Muscle of leg (tissue), 3 donors: ENCODE measurements at regions not wholly inside any gene's neighbourhood (a gene's known extent, or its start where the extent isn't known, plus 50 kb on each side); places are given as distances from the start of the nearest gene placed in this dataset.

ENCODE experiments used
- DNase-seq: peaks from one replicate; pipeline ENCODE4 v3.0.0; 2013
- H3K27ac ChIP-seq: one replicate; pipeline ENCODE4 v1.5.1; 2013; ENCODE audit warnings: mild to moderate bottlenecking, low read length, control low read depth
- H3K27me3 ChIP-seq: one replicate; pipeline ENCODE4 v1.6.1; 2013; ENCODE audit warnings: low read length; ENCODE audit not compliant: control insufficient read depth, insufficient read depth
- H3K36me3 ChIP-seq: one replicate; pipeline ENCODE4 v1.6.1; 2013; ENCODE audit warnings: low read length; ENCODE audit not compliant: control insufficient read depth, insufficient read depth
- H3K4me1 ChIP-seq: one replicate; pipeline ENCODE4 v1.6.1; 2013; ENCODE audit warnings: low read length; ENCODE audit not compliant: control insufficient read depth, insufficient read depth
- H3K4me3 ChIP-seq: one replicate; pipeline ENCODE4 v1.5.1; 2013; ENCODE audit warnings: low read length, control low read depth
- H3K9me3 ChIP-seq: replicated peaks from 2 replicates; pipeline ENCODE4 v1.6.1; 2013; ENCODE audit warnings: low read depth, low read length; ENCODE audit not compliant: control insufficient read depth
- WGBS: methylation state at CpG from one replicate; pipeline ENCODE4 v1.1.5; 2013; ENCODE audit warnings: missing lambda C conversion rate; ENCODE audit not compliant: insufficient coverage; 5-methylcytosine and 5-hydroxymethylcytosine counted together

- 83% methylated on average over 1 of the region's 4 CpGs for WGBS
- H3K4me1 ChIP-seq, result no peaks in the 10 kb centered on the region
- H3K27ac ChIP-seq, result no peak overlapping the region
- H3K4me3 ChIP-seq, result no peak overlapping the region
- H3K27me3 ChIP-seq, result no peaks in the 10 kb centered on the region
- DNase-seq, result no peak
- H3K36me3 ChIP-seq, result no peaks in the 10 kb centered on the region
- no peaks in the 10 kb centered on the region for H3K9me3 ChIP-seq
Observed at GRCh38 chr12:93101367-93101766, 172.3 kb upstream of the EEA1 start.

GRCh38 chr12:93102312-93102711 lies 173.2 kb upstream of the EEA1 start:
- WGBS, result no CpG with 5 or more reads among the region's 1 CpG
- H3K4me3 ChIP-seq, result no peak overlapping the region
- no peaks in the 10 kb centered on the region for H3K4me1 ChIP-seq
- H3K27ac ChIP-seq, result no peak overlapping the region
- no peak for DNase-seq
- no peaks in the 10 kb centered on the region for H3K27me3 ChIP-seq
- H3K36me3 ChIP-seq, result no peaks in the 10 kb centered on the region
- no peaks in the 10 kb centered on the region for H3K9me3 ChIP-seq

GRCh38 chr12:93102744-93103143 lies 173.6 kb upstream of the EEA1 start:
- no peaks in the 10 kb centered on the region for H3K36me3 ChIP-seq
- no peaks in the 10 kb centered on the region for H3K4me1 ChIP-seq
- H3K9me3 ChIP-seq, result no peaks in the 10 kb centered on the region
- no peaks in the 10 kb centered on the region for H3K27me3 ChIP-seq
- no peak overlapping the region for H3K27ac ChIP-seq
- no CpG with 5 or more reads among the region's 2 CpGs for WGBS
- DNase-seq, result no peak
- no peak overlapping the region for H3K4me3 ChIP-seq

- Histone ChIP-seq H3K27ac (no peak overlapping the region), H3K9me3 (no peaks in the 10 kb centered on the region), H3K4me3 (no peak overlapping the region), H3K27me3 (no peaks in the 10 kb centered on the region), H3K4me1 (no peaks in the 10 kb centered on the region), H3K36me3 (no peaks in the 10 kb centered on the region)
- WGBS, result no CpG with 5 or more reads among the region's 3 CpGs
- DNase-seq, result peak; percentile 71
Observed at GRCh38 chr12:93103154-93103553, 174.1 kb upstream of the EEA1 start.

- WGBS, result no CpG with 5 or more reads among the region's 1 CpG
- Histone ChIP-seq H3K27ac (no peak overlapping the region), H3K27me3 (no peaks in the 10 kb centered on the region), H3K36me3 (no peaks in the 10 kb centered on the region), H3K4me1 (no peaks in the 10 kb centered on the region), H3K4me3 (no peak overlapping the region), H3K9me3 (no peaks in the 10 kb centered on the region)
- DNase-seq, result no peak
Observed at GRCh38 chr12:93104535-93104934, 175.4 kb upstream of the EEA1 start.

GRCh38 chr12:93106910-93107309 lies 177.8 kb upstream of the EEA1 start:
- WGBS, result 67% methylated on average over 1 of the region's 2 CpGs
- H3K27ac ChIP-seq, result no peak overlapping the region
- H3K9me3 ChIP-seq, result no peaks in the 10 kb centered on the region
- H3K36me3 ChIP-seq, result no peaks in the 10 kb centered on the region
- no peaks in the 10 kb centered on the region for H3K4me1 ChIP-seq
- no peak for DNase-seq
- H3K27me3 ChIP-seq, result no peaks in the 10 kb centered on the region
- H3K4me3 ChIP-seq, result no peak overlapping the region

GRCh38 chr12:93107514-93108312 lies 178.6 kb upstream of the EEA1 start:
- no peak overlapping the region for H3K4me3 ChIP-seq
- no peaks in the 10 kb centered on the region for H3K4me1 ChIP-seq
- WGBS, result 68% methylated on average over 3 of the region's 5 CpGs
- H3K36me3 ChIP-seq, result no peaks in the 10 kb centered on the region
- H3K27ac ChIP-seq, result no peak overlapping the region
- H3K27me3 ChIP-seq, result no peaks in the 10 kb centered on the region
- no peaks in the 10 kb centered on the region for H3K9me3 ChIP-seq
- DNase-seq, result no peak

GRCh38 chr12:93108985-93109384 lies 179.9 kb upstream of the EEA1 start:
- Histone ChIP-seq H3K27me3 (no peaks in the 10 kb centered on the region), H3K4me3 (no peak overlapping the region), H3K36me3 (no peaks in the 10 kb centered on the region), H3K4me1 (peaks cover 3% of the 10 kb centered on the region), H3K27ac (no peak overlapping the region), H3K9me3 (no peaks in the 10 kb centered on the region)
- DNase-seq, result peak; percentile 24
- no CpG with 5 or more reads among the region's 3 CpGs for WGBS

GRCh38 chr12:93109551-93110203 lies 180.6 kb upstream of the EEA1 start:
- H3K27me3 ChIP-seq, result no peaks in the 10 kb centered on the region
- H3K27ac ChIP-seq, result no peak overlapping the region
- H3K4me3 ChIP-seq, result no peak overlapping the region
- H3K9me3 ChIP-seq, result no peaks in the 10 kb centered on the region
- no peaks in the 10 kb centered on the region for H3K36me3 ChIP-seq
- peaks cover 9% of the 10 kb centered on the region for H3K4me1 ChIP-seq
- peak; percentile 28 for DNase-seq
- 40% methylated on average over 1 of the region's 4 CpGs for whole genome bisulfite sequencing

- H3K4me1 ChIP-seq, result peaks cover 21% of the 10 kb centered on the region
Observed at GRCh38 chr12:93111773-93112172, 182.7 kb upstream of the EEA1 start.

More at GRCh38 chr12:93111773-93112172, 182.7 kb upstream of the EEA1 start:
- no peaks in the 10 kb centered on the region for H3K27me3 ChIP-seq
- WGBS, result no CpG with 5 or more reads among the region's 2 CpGs
- H3K36me3 ChIP-seq, result no peaks in the 10 kb centered on the region
- no peak overlapping the region for H3K27ac ChIP-seq
- no peak for DNase-seq
- no peak overlapping the region for H3K4me3 ChIP-seq
- H3K9me3 ChIP-seq, result no peaks in the 10 kb centered on the region
